Stimulated activated CD4-positive, alpha-beta T cell treated with anti-CD3 and anti-CD28 coated beads, Interleukin-15, amount 100 ng/mL, for 1 hour (primary cell): ENCODE measurements at regions not wholly inside any gene's neighbourhood (a gene's known extent, or its start where the extent isn't known, plus 50 kb on each side); places are given as distances from the start of the nearest gene placed in this dataset.

ENCODE experiments used
- DNase-seq, 2 donors: peaks; one replicate each; pipeline ENCODE4 v3.0.0-alpha.2; 2020; ENCODE audit warnings: low read depth in 1 of 2, low spot score in 1 of 2

- no peak for DNase-seq
Observed at GRCh38 chr12:61701471-61701870, 558.7 kb upstream of the USP15 start.

- no peak for DNase-seq
Observed at GRCh38 chr12:61706783-61707182, 553.4 kb upstream of the USP15 start.

- DNase-seq: no peak
Observed at GRCh38 chr12:61713121-61713520, 547.1 kb upstream of the USP15 start.

- no peak for DNase-seq
Observed at GRCh38 chr12:61717986-61718385, 542.2 kb upstream of the USP15 start.

GRCh38 chr12:61739925-61740324, 520.3 kb upstream of the USP15 start:
- no peak for DNase-seq

- DNase-seq: no peak
Observed at GRCh38 chr12:61750604-61751003, 509.6 kb upstream of the USP15 start.

- DNase-seq: no peak
Observed at GRCh38 chr12:61754214-61754613, 506.0 kb upstream of the USP15 start.

- DNase-seq: no peak
Observed at GRCh38 chr12:61757831-61758505, 502.2 kb upstream of the USP15 start.

- DNase-seq: no peak
Observed at GRCh38 chr12:61758661-61759060, 501.5 kb upstream of the USP15 start.

GRCh38 chr12:61765926-61766325, 494.3 kb upstream of the USP15 start:
- DNase-seq: no peak

GRCh38 chr12:61780435-61780834, 479.8 kb upstream of the USP15 start:
- DNase-seq: no peak

GRCh38 chr12:61781021-61781581, 479.1 kb upstream of the USP15 start:
- no peak for DNase-seq

GRCh38 chr12:61796846-61797245, 463.4 kb upstream of the USP15 start:
- DNase-seq: no peak

GRCh38 chr12:61797266-61797665, 462.9 kb upstream of the USP15 start:
- DNase-seq: no peak

- DNase-seq: no peak
Observed at GRCh38 chr12:61798778-61799177, 461.4 kb upstream of the USP15 start.

- DNase-seq: no peak
Observed at GRCh38 chr12:61804301-61804700, 455.9 kb upstream of the USP15 start.

GRCh38 chr12:61808856-61809255, 451.3 kb upstream of the USP15 start:
- DNase-seq: no peak

- no peak for DNase-seq
Observed at GRCh38 chr12:61810486-61810885, 449.7 kb upstream of the USP15 start.

GRCh38 chr12:61821381-61821780, 438.8 kb upstream of the USP15 start:
- DNase-seq: no peak

GRCh38 chr12:61823102-61823501, 437.1 kb upstream of the USP15 start:
- DNase-seq: no peak

GRCh38 chr12:61846765-61847164, 413.4 kb upstream of the USP15 start:
- no peak for DNase-seq

- DNase-seq: no peak
Observed at GRCh38 chr12:61848893-61849292, 411.3 kb upstream of the USP15 start.

- DNase-seq: no peak
Observed at GRCh38 chr12:61853945-61854344, 406.3 kb upstream of the USP15 start.
